Heart left ventricle (tissue), 16 donors: ENCODE measurements at regions not wholly inside any gene's neighbourhood (a gene's known extent, or its start where the extent isn't known, plus 50 kb on each side); places are given as distances from the start of the nearest gene placed in this dataset.
"Not testable (repeated sequence)": the region's sequence is repeated elsewhere in the genome, so short reads cannot be mapped to it uniquely, and the experiment has no call there.

ENCODE experiments used
- ATAC-seq, 4 donors: fragments of 200-7000 bp; cut with Tn5 transposase; one replicate each; pipeline ENCODE4 v1.9.1; 2020 to 2022; ENCODE audit warnings: moderate library complexity in 4 of 4, mild to moderate bottlenecking in 3 of 4, moderate number of reproducible peaks in 1 of 4
- DNase-seq, 5 donors: peaks; one replicate each; pipeline ENCODE4 v3.0.0-alpha.2; 2020
- H3K27ac ChIP-seq, 12 donors: fragments of 200-600 bp; sonication (generic) in 4 of 12; one replicate each; pipeline versions ENCODE4 v1.5.0 to v1.8.0; 2016 to 2022; ENCODE audit warnings: mild to moderate bottlenecking in 2 of 12
- H3K27me3 ChIP-seq, 9 donors: fragments of 200-600 bp; sonication (generic) in 2 of 9; one replicate each; pipeline versions ENCODE4 v1.5.1 to v1.8.0; 2016 to 2022; ENCODE audit warnings: mild to moderate bottlenecking in 3 of 9
- H3K36me3 ChIP-seq, 9 donors: fragments of 200-600 bp; sonication (generic) in 2 of 9; one replicate each; pipeline versions ENCODE4 v1.5.0 to v1.8.0; 2018 to 2022; ENCODE audit warnings: mild to moderate bottlenecking in 2 of 9
- H3K4me1 ChIP-seq, 12 donors: fragments of 200-600 bp; sonication (generic) in 4 of 12; one replicate each; pipeline versions ENCODE4 v1.5.0 to v1.8.0; 2016 to 2022; ENCODE audit warnings: mild to moderate bottlenecking in 3 of 12
- H3K4me3 ChIP-seq, 12 donors: fragments of 200-600 bp; sonication (generic) in 4 of 12; one replicate each; pipeline versions ENCODE4 v1.5.0 to v1.8.0; 2017 to 2022; ENCODE audit warnings: mild to moderate bottlenecking in 9 of 12, moderate library complexity in 4 of 12
- H3K9me3 ChIP-seq, 12 donors: fragments of 200-600 bp; sonication (generic) in 4 of 12; one replicate each; pipeline versions ENCODE4 v1.5.0 to v1.8.0; 2016 to 2022; ENCODE audit warnings: mild to moderate bottlenecking in 1 of 12
- CTCF ChIP-seq, 12 donors: fragments of 200-600 bp; sonication (generic) in 4 of 12; IDR thresholded peaks; one replicate each; pipeline versions ENCODE4 v1.5.0 to v1.8.0; 2018 to 2022; ENCODE audit warnings: antibody characterized with exemption in 12 of 12, mild to moderate bottlenecking in 5 of 12
- POLR2A ChIP-seq, 2 donors: fragments of 450-650 bp; IDR thresholded peaks; one replicate each; pipeline ENCODE4 v1.6.1; 2017; ENCODE audit warnings: antibody characterized with exemption in 2 of 2, mild to moderate bottlenecking in 2 of 2, moderate library complexity in 2 of 2
- WGBS, 4 donors: extraction: QIAGEN DNeasy Blood & Tissue Kit in 2 of 4; methylation state at CpG; one replicate each; pipeline versions ENCODE4 v1.1.5 to v1.1.7; 2013 to 2018; 5-methylcytosine and 5-hydroxymethylcytosine counted together
- intact Hi-C, 10 donors: fragments of 100-400 bp; cut with DNase I; formaldehyde crosslinking; loops; one replicate each; pipeline versions ENCODE4 v1.11.1 to v1.14.2; 2022
- donor health status: ischemic (EF 13 %, LVEDD 7.1; RV severe dilation, severe dysfunction).
- donor health status: healthy with polysubstance abuse.
- donor health status: DM: no; HTN: yes; CAD: no.
- donor health status: DM: no; HTN: no; CAD: no.
- donor health status: ischemic (EF 25% LVEDD 6.9; RV normal size, moderate dysfunction).
- donor health status: ischemic (EF 25% LVEDD 5.7; RV mildly dilated, moderate dysfunction).
- donor health status: healthy.
- donor health status: DM: yes; HTN: yes; CAD: no.
- donor health status: ischemic (EF 35%, LVEDD 5.7; RV mildly dilated, moderate dysfunction).
- donor health status: nonischemic (EF 11% LVEDD 7.7; RV severe dilation, severe dysfunction).
- donor health status: DM: yes; HTN: yes; CAD: no.
- donor health status: PGD.
- donor health status: ischemic (EF 29% LVEDD 5.4; RV normal size, mild dysfunction).
- donor health status: nonischemic (EF 23%, LVEDD 6.1; RV moderate dilation, normal function).

- intact Hi-C loops, result no loop called here
- H3K4me1 ChIP-seq, result no peaks in the 10 kb centered on the region
- no peaks in the 10 kb centered on the region for H3K27me3 ChIP-seq
- H3K27ac ChIP-seq, result no peak overlapping the region
- DNase-seq (no peak), ATAC-seq (no peak)
- TF ChIP-seq CTCF (IDR thresholded peaks at IDR 0.05) (no peak), POLR2A (IDR thresholded peaks at IDR 0.05) (no peak)
- WGBS, 4 donors, result 35 to 42% (median 39%) methylated on average over 5 of the region's 5 CpGs
- no peaks in the 10 kb centered on the region for H3K9me3 ChIP-seq
- H3K4me3 ChIP-seq, result no peak overlapping the region
- no peaks in the 10 kb centered on the region for H3K36me3 ChIP-seq
Measured at GRCh38 chr12:87332987-87333726, 696.0 kb downstream of the C12orf50 start.

DNA sequence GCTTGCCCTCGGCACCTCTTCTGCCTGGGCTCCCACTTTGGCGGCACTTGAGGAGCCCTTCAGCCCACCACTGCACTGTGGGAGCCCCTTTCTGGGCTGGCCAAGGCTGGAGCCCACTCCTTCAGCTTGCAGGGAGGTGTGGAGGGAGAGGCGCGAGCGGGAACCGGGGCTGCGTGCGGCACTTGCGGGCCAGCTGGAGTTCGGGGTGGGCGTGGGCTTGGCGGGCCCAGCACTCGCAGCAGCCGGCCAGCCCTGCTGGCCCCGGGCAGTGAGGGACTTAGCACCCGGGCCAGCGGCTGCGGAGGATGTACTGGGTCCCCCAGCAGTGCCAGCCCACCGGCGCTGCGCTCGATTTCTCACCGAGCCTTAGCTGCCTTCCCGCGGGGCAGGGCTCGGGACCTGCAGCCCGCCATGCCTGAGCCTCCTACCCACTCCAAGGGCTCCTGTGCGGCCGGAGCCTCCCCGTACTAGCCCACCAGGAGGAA lies 699.1 kb downstream of the C12orf50 start:
- H3K27me3 ChIP-seq, ATAC-seq, H3K4me3 ChIP-seq, H3K36me3 ChIP-seq, H3K9me3 ChIP-seq, intact Hi-C loops, H3K4me1 ChIP-seq, DNase-seq: not testable (repeated sequence)
- WGBS, 4 donors, result 92 to 100% (median 96%) methylated on average over 1 to 30 of the region's 30 CpGs
- peak overlapping the region in 2 of 12 donors; percentile 36 to 37 for H3K27ac ChIP-seq

DNA sequence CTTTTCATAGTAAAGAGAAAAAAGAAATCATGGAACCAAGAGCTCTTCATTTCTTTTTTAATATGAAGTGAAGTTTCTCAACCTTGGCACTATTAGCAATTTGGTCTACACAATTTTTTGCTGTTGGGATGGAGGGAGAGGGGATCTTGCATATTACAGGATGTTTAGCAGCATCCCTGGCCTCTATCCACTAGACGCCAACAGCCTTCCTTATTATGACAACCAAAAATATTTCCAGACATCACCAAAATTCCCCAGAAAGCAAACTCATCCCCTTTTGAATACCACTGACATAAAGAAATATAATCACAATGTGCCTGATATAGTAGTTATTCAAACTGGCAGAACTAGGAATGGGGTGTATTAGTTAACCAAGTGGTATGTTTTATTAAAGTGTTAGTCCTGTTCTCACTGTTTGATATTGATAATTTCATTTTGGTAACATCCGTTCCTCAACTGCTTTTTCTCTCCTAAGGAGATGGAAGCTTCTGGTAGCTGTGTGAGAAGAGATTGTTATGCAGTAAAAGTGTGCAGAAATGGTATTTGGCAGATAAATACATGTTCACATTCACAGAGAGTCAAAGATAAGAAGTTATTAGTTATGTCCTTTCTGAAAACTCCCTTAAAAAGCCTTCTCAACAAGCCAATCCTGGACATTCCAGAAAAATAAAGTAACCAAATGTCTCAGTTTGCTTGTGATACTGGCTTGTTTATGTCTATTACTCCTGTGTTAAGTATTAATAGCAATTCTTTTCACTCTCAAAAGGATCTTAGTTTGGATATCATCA lies 699.9 kb downstream of the C12orf50 start:
- Histone ChIP-seq H3K4me1 (no peaks in the 10 kb centered on the region), H3K36me3 (no peaks in the 10 kb centered on the region), H3K27ac (peak overlapping the region in 2 of 12 donors; percentile 36 to 37), H3K27me3 (no peaks in the 10 kb centered on the region), H3K4me3 (no peak overlapping the region), H3K9me3 (peaks cover 0 to 9% (median 0%) of the 10 kb centered on the region in 12 donors)
- intact Hi-C loops, result no loop called here
- TF ChIP-seq CTCF (IDR thresholded peaks at IDR 0.05), result no peak
- no peak for TF ChIP-seq POLR2A (IDR thresholded peaks at IDR 0.05)
- ATAC-seq (peak in 1 of 4 donors; percentile 24), DNase-seq (no peak)
- 70 to 81% (median 72%) methylated on average over 2 of the region's 2 CpGs for WGBS, 4 donors

DNA sequence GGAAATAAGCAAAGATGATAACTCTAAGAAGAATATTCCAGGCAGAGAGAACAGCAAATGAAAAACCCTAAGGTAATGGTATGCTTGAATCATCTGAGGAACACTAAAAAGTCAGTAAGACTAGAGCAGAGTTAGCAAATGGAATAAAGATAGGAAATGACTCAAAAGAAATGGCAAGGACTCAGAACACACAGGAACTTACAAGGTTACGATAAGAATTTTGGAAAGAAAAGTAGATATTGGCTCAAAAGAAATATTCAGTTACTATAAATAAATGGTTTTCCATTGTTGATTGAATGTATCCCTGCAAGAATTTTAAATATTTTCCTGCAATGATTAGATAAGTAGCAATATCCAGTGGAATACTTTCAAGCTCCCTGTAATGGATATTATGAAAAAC lies 705.8 kb downstream of the C12orf50 start:
- intact Hi-C loops, result no loop called here
- peak overlapping the region in 2 of 12 donors; percentile 18 to 27 for H3K27ac ChIP-seq

More for the DNA sequence above, 705.8 kb downstream of the C12orf50 start:
- no peak for DNase-seq
- Histone ChIP-seq H3K4me3 (no peak overlapping the region), H3K36me3 (no peaks in the 10 kb centered on the region), H3K27me3 (no peaks in the 10 kb centered on the region), H3K4me1 (peaks cover 0 to 15% (median 0%) of the 10 kb centered on the region in 12 donors), H3K9me3 (peaks cover 0 to 9% (median 0%) of the 10 kb centered on the region in 12 donors)
- WGBS, 4 donors, result 25 to 51% (median 31%) methylated on average over 1 of the region's 1 CpG
- peak in 3 of 4 donors; percentile 39 to 72 (median 64) for ATAC-seq
- no peak for TF ChIP-seq CTCF (IDR thresholded peaks at IDR 0.05)
- no peak for TF ChIP-seq POLR2A (IDR thresholded peaks at IDR 0.05)
